ENCODE measurements at regions not wholly inside any gene's neighbourhood (a gene's known extent, or its start where the extent isn't known, plus 50 kb on each side); places are given as distances from the start of the nearest gene placed in this dataset.

DNA sequence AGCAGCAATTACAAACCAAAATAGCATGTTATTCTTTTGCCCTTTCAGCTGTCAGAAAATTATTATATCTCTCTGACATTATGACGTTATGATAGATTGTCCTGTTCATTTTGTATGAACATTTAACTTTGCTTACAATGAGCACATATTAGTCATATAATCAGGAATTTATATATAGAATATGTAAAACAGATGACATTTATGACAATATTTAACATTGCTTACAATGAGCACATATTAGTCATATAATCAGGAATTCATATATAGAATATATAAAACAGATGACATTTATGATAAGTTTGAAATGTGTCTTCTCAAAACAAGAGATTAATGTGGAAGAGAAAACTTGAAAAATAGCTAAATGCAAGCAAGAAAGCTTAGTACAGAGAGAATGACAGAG is 1180.2 kb downstream of the CDH12 start:
- WGBS (ENCODE audit: extremely low coverage, insufficient coverage, low lambda C conversion rate), result no CpG with 5 or more reads among the region's 1 CpG
- H2BK5ac ChIP-seq (ENCODE audit: low read length), result no peak overlapping the region
- no peak overlapping the region for H4K5ac ChIP-seq (ENCODE audit: low read length)
- no peak overlapping the region for H3K27ac ChIP-seq (ENCODE audit: low read depth, low read length)
- no peak overlapping the region for H4K8ac ChIP-seq (ENCODE audit: low read depth, low read length)
- no peak overlapping the region for H2BK120ac ChIP-seq (ENCODE audit: low read depth, low read length)
- H2AK5ac ChIP-seq (ENCODE audit: low read length), result no peak overlapping the region
- no peak overlapping the region for H3K9ac ChIP-seq (ENCODE audit: low read length)
- no peak for DNase-seq
- no peak overlapping the region for H3K4ac ChIP-seq (ENCODE audit: low read depth, low read length)
- H3K27me3 ChIP-seq (ENCODE audit: insufficient read depth, low read length, poor library complexity), result no peaks in the 10 kb centered on the region
- H3K79me1 ChIP-seq (ENCODE audit: low read length), result no peaks in the 10 kb centered on the region
- H3K36me3 ChIP-seq (ENCODE audit: control insufficient read depth, insufficient read depth, low read length), result no peaks in the 10 kb centered on the region
- no peak overlapping the region for H3K23ac ChIP-seq (ENCODE audit: low read length)
- H3K18ac ChIP-seq (ENCODE audit: low read length), result no peak overlapping the region
- no peak overlapping the region for H3K4me2 ChIP-seq (ENCODE audit: low read length)
- H3K79me2 ChIP-seq (ENCODE audit: control insufficient read depth, insufficient read depth, low read length), result no peaks in the 10 kb centered on the region
- no peak overlapping the region for H3K4me3 ChIP-seq (ENCODE audit: low read length)
- H2BK15ac ChIP-seq (replicated peaks; ENCODE audit: low read depth), result no peak overlapping the region
- no peak overlapping the region for H3K56ac ChIP-seq (ENCODE audit: low read length)
- H3K4me1 ChIP-seq (ENCODE audit: control insufficient read depth, low read depth, low read length), result no peaks in the 10 kb centered on the region

DNA sequence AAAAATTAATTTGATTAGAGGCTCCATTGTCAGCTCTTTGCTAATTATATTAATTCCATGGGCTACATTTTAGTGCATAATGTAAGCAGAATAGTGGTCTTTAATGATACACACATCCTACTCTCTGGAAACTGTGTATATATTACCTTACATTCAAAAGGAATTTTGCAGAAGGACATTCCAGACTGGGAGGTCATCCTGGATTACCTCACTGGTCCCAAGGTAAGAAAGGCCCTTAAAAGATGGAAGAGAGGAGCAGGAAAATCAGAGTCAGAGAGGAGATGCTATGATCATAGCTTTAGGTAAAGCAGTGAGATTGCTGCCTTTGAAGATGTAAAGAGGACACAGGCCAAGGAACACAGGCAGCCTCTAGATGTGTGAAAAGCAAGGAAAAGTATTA is 1180.8 kb downstream of the CDH12 start:
- H3K4me2 ChIP-seq (ENCODE audit: low read length), result no peak overlapping the region
- H3K18ac ChIP-seq (ENCODE audit: low read length), result no peak overlapping the region
- no peaks in the 10 kb centered on the region for H3K27me3 ChIP-seq (ENCODE audit: insufficient read depth, low read length, poor library complexity)
- H3K36me3 ChIP-seq (ENCODE audit: control insufficient read depth, insufficient read depth, low read length), result no peaks in the 10 kb centered on the region
- H2BK15ac ChIP-seq (replicated peaks; ENCODE audit: low read depth), result no peak overlapping the region
- no peak overlapping the region for H4K5ac ChIP-seq (ENCODE audit: low read length)
- H2AK5ac ChIP-seq (ENCODE audit: low read length), result no peak overlapping the region
- no peak overlapping the region for H3K23ac ChIP-seq (ENCODE audit: low read length)
- no peaks in the 10 kb centered on the region for H3K4me1 ChIP-seq (ENCODE audit: control insufficient read depth, low read depth, low read length)
- H3K56ac ChIP-seq (ENCODE audit: low read length), result no peak overlapping the region
- no peak for DNase-seq
- H3K79me2 ChIP-seq (ENCODE audit: control insufficient read depth, insufficient read depth, low read length), result no peaks in the 10 kb centered on the region
- no peak overlapping the region for H2BK120ac ChIP-seq (ENCODE audit: low read depth, low read length)
- H3K9ac ChIP-seq (ENCODE audit: low read length), result no peak overlapping the region
- no peak overlapping the region for H3K27ac ChIP-seq (ENCODE audit: low read depth, low read length)
- H3K4ac ChIP-seq (ENCODE audit: low read depth, low read length), result no peak overlapping the region
- no peak overlapping the region for H3K4me3 ChIP-seq (ENCODE audit: low read length)
- H4K8ac ChIP-seq (ENCODE audit: low read depth, low read length), result no peak overlapping the region
- no peak overlapping the region for H2BK5ac ChIP-seq (ENCODE audit: low read length)
- no peaks in the 10 kb centered on the region for H3K79me1 ChIP-seq (ENCODE audit: low read length)

- H2BK15ac ChIP-seq (replicated peaks; ENCODE audit: low read depth), result no peak overlapping the region
- no peaks in the 10 kb centered on the region for H3K36me3 ChIP-seq (ENCODE audit: control insufficient read depth, insufficient read depth, low read length)
- no peak overlapping the region for H3K9ac ChIP-seq (ENCODE audit: low read length)
- no peak overlapping the region for H2BK120ac ChIP-seq (ENCODE audit: low read depth, low read length)
- H4K8ac ChIP-seq (ENCODE audit: low read depth, low read length), result no peak overlapping the region
- H3K27ac ChIP-seq (ENCODE audit: low read depth, low read length), result no peak overlapping the region
- H3K4me3 ChIP-seq (ENCODE audit: low read length), result no peak overlapping the region
- H3K4ac ChIP-seq (ENCODE audit: low read depth, low read length), result no peak overlapping the region
- no peak overlapping the region for H2BK5ac ChIP-seq (ENCODE audit: low read length)
- no peak overlapping the region for H3K4me2 ChIP-seq (ENCODE audit: low read length)
- no peaks in the 10 kb centered on the region for H3K4me1 ChIP-seq (ENCODE audit: control insufficient read depth, low read depth, low read length)
- no peak for DNase-seq
- H3K18ac ChIP-seq (ENCODE audit: low read length), result no peak overlapping the region
- WGBS (ENCODE audit: extremely low coverage, insufficient coverage, low lambda C conversion rate), result no CpG with 5 or more reads among the region's 2 CpGs
- H3K56ac ChIP-seq (ENCODE audit: low read length), result no peak overlapping the region
- H3K27me3 ChIP-seq (ENCODE audit: insufficient read depth, low read length, poor library complexity), result no peaks in the 10 kb centered on the region
- no peaks in the 10 kb centered on the region for H3K79me2 ChIP-seq (ENCODE audit: control insufficient read depth, insufficient read depth, low read length)
- H2AK5ac ChIP-seq (ENCODE audit: low read length), result no peak overlapping the region
- H3K79me1 ChIP-seq (ENCODE audit: low read length), result no peaks in the 10 kb centered on the region
- no peak overlapping the region for H4K5ac ChIP-seq (ENCODE audit: low read length)
- H3K23ac ChIP-seq (ENCODE audit: low read length), result no peak overlapping the region
These were observed 1187.6 kb downstream of the CDH12 start for GRCh38 chr5:21665524-21665923.

GRCh38 chr5:21663082-21663481 is 1190.1 kb downstream of the CDH12 start:
- Histone ChIP-seq H3K23ac (ENCODE audit: low read length) (no peak overlapping the region), H3K79me2 (ENCODE audit: control insufficient read depth, insufficient read depth, low read length) (no peaks in the 10 kb centered on the region), H2BK120ac (ENCODE audit: low read depth, low read length) (no peak overlapping the region), H3K4ac (ENCODE audit: low read depth, low read length) (no peak overlapping the region), H3K79me1 (ENCODE audit: low read length) (no peaks in the 10 kb centered on the region), H3K36me3 (ENCODE audit: control insufficient read depth, insufficient read depth, low read length) (no peaks in the 10 kb centered on the region), H3K4me3 (ENCODE audit: low read length) (no peak overlapping the region), H3K56ac (ENCODE audit: low read length) (no peak overlapping the region), H3K27me3 (ENCODE audit: insufficient read depth, low read length, poor library complexity) (no peaks in the 10 kb centered on the region), H4K5ac (ENCODE audit: low read length) (no peak overlapping the region), H2BK5ac (ENCODE audit: low read length) (no peak overlapping the region), H4K8ac (ENCODE audit: low read depth, low read length) (no peak overlapping the region), H3K27ac (ENCODE audit: low read depth, low read length) (no peak overlapping the region), H3K4me2 (ENCODE audit: low read length) (no peak overlapping the region), H3K18ac (ENCODE audit: low read length) (no peak overlapping the region), H2BK15ac (replicated peaks; ENCODE audit: low read depth) (no peak overlapping the region), H3K9ac (ENCODE audit: low read length) (no peak overlapping the region), H2AK5ac (ENCODE audit: low read length) (no peak overlapping the region), H3K4me1 (ENCODE audit: control insufficient read depth, low read depth, low read length) (no peaks in the 10 kb centered on the region)
- no CpG with 5 or more reads among the region's 2 CpGs for WGBS (ENCODE audit: extremely low coverage, insufficient coverage, low lambda C conversion rate)
- peak; percentile 13 for DNase-seq

DNA sequence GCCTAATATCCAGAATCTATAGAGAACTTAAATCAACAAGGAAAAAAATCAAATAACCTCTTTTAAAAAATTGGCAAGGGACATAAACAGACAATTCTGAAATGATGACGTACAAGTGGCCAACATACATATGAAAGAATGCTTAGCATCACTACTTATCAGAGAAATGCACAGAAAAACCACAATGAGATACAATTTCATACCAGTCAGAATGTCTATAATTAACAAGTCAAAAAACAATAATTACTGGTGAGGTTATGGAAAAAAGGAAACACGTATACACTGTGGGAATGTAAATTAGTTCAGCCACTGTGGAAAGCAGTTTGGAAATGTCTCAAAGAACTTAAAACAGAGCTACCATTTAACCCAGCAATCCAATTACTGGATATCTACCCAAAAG is 1192.0 kb downstream of the CDH12 start:
- Histone ChIP-seq H4K5ac (ENCODE audit: low read length) (no peak overlapping the region), H3K23ac (ENCODE audit: low read length) (no peak overlapping the region), H3K56ac (ENCODE audit: low read length) (no peak overlapping the region), H3K36me3 (ENCODE audit: control insufficient read depth, insufficient read depth, low read length) (no peaks in the 10 kb centered on the region), H2AK5ac (ENCODE audit: low read length) (no peak overlapping the region), H3K18ac (ENCODE audit: low read length) (no peak overlapping the region), H3K4ac (ENCODE audit: low read depth, low read length) (no peak overlapping the region), H2BK5ac (ENCODE audit: low read length) (no peak overlapping the region), H3K4me1 (ENCODE audit: control insufficient read depth, low read depth, low read length) (no peaks in the 10 kb centered on the region), H3K79me1 (ENCODE audit: low read length) (no peaks in the 10 kb centered on the region), H3K9ac (ENCODE audit: low read length) (no peak overlapping the region), H2BK120ac (ENCODE audit: low read depth, low read length) (no peak overlapping the region), H4K8ac (ENCODE audit: low read depth, low read length) (no peak overlapping the region), H3K4me2 (ENCODE audit: low read length) (no peak overlapping the region), H3K27ac (ENCODE audit: low read depth, low read length) (no peak overlapping the region), H3K79me2 (ENCODE audit: control insufficient read depth, insufficient read depth, low read length) (no peaks in the 10 kb centered on the region), H2BK15ac (replicated peaks; ENCODE audit: low read depth) (no peak overlapping the region), H3K27me3 (ENCODE audit: insufficient read depth, low read length, poor library complexity) (no peaks in the 10 kb centered on the region), H3K4me3 (ENCODE audit: low read length) (no peak overlapping the region)
- DNase-seq, result no peak
- WGBS (ENCODE audit: extremely low coverage, insufficient coverage, low lambda C conversion rate), result no CpG with 5 or more reads among the region's 2 CpGs

DNA sequence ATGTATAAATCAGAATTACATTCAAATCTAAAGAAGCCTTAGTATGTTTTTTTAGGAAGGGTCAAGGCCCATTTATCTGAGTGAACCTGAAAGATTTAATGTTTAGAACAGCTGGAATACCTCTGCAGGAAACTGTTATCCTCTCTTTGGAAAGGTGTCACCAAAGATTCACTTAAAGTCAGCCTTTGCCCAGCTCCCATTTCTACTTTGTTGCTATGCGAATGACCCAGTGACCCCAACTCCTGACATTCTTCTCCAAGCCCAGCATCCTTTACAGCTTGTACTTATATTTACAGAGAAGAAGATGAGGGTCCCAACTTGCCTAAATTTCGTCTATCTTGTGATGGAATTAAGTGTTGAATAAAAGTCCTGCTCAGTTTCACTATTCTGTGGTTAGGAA is 1198.6 kb downstream of the CDH12 start:
- Histone ChIP-seq H4K5ac (ENCODE audit: low read length) (no peak overlapping the region), H3K4me1 (ENCODE audit: control insufficient read depth, low read depth, low read length) (no peaks in the 10 kb centered on the region), H2BK15ac (replicated peaks; ENCODE audit: low read depth) (no peak overlapping the region), H3K36me3 (ENCODE audit: control insufficient read depth, insufficient read depth, low read length) (no peaks in the 10 kb centered on the region), H3K56ac (ENCODE audit: low read length) (no peak overlapping the region), H3K18ac (ENCODE audit: low read length) (no peak overlapping the region), H2BK120ac (ENCODE audit: low read depth, low read length) (no peak overlapping the region), H3K23ac (ENCODE audit: low read length) (no peak overlapping the region), H3K4me3 (ENCODE audit: low read length) (no peak overlapping the region), H4K8ac (ENCODE audit: low read depth, low read length) (no peak overlapping the region), H3K4me2 (ENCODE audit: low read length) (no peak overlapping the region), H3K9ac (ENCODE audit: low read length) (no peak overlapping the region), H3K27ac (ENCODE audit: low read depth, low read length) (no peak overlapping the region), H3K79me1 (ENCODE audit: low read length) (no peaks in the 10 kb centered on the region), H3K27me3 (ENCODE audit: insufficient read depth, low read length, poor library complexity) (no peaks in the 10 kb centered on the region), H2BK5ac (ENCODE audit: low read length) (no peak overlapping the region), H3K4ac (ENCODE audit: low read depth, low read length) (no peak overlapping the region), H3K79me2 (ENCODE audit: control insufficient read depth, insufficient read depth, low read length) (no peaks in the 10 kb centered on the region), H2AK5ac (ENCODE audit: low read length) (no peak overlapping the region)
- no CpG with 5 or more reads among the region's 2 CpGs for WGBS (ENCODE audit: extremely low coverage, insufficient coverage, low lambda C conversion rate)
- no peak for DNase-seq

Measured in mesendoderm (in vitro differentiated cells).